ENCODE measurements at regions not wholly inside any gene's neighbourhood (a gene's known extent, or its start where the extent isn't known, plus 50 kb on each side); places are given as distances from the start of the nearest gene placed in this dataset.

- H3K4me3 ChIP-seq = no peak overlapping the region
- peaks cover 70% of the 10 kb centered on the region for H3K27me3 ChIP-seq
- H3K4me1 ChIP-seq (ENCODE audit: low read depth) = peaks cover 5% of the 10 kb centered on the region
- no peak overlapping the region for H3K27ac ChIP-seq
- DNase-seq (ENCODE audit: low read depth in 1 of 2, low spot score in 1 of 2) = peak in 1 of 2 donors; percentile 28
- no peak for TF ChIP-seq CTCF (IDR thresholded peaks at IDR 0.05; ENCODE audit: low read depth, low read length)
- H3K36me3 ChIP-seq = no peaks in the 10 kb centered on the region
- H3K9me3 ChIP-seq (ENCODE audit: low read depth) = no peaks in the 10 kb centered on the region
Observed at GRCh38 chr19:30671622-30672051, 299.5 kb downstream of the ZNF536 start.

GRCh38 chr19:30671367-30671619, 299.1 kb downstream of the ZNF536 start:
- H3K4me1 ChIP-seq (ENCODE audit: low read depth) = peaks cover 5% of the 10 kb centered on the region
- H3K4me3 ChIP-seq = no peak overlapping the region
- no peaks in the 10 kb centered on the region for H3K9me3 ChIP-seq (ENCODE audit: low read depth)
- H3K27ac ChIP-seq = no peak overlapping the region
- no peak for DNase-seq (ENCODE audit: low read depth in 1 of 2, low spot score in 1 of 2)
- peaks cover 68% of the 10 kb centered on the region for H3K27me3 ChIP-seq
- H3K36me3 ChIP-seq = no peaks in the 10 kb centered on the region
- TF ChIP-seq CTCF (IDR thresholded peaks at IDR 0.05; ENCODE audit: low read depth, low read length) = no peak

GRCh38 chr19:30670562-30671366, 298.6 kb downstream of the ZNF536 start:
- DNase-seq (ENCODE audit: low read depth in 1 of 2, low spot score in 1 of 2) = no peak
- Histone ChIP-seq H3K9me3 (ENCODE audit: low read depth) (no peaks in the 10 kb centered on the region), H3K4me3 (no peak overlapping the region), H3K4me1 (ENCODE audit: low read depth) (peaks cover 5% of the 10 kb centered on the region), H3K36me3 (no peaks in the 10 kb centered on the region), H3K27me3 (peaks cover 69% of the 10 kb centered on the region), H3K27ac (no peak overlapping the region)
- TF ChIP-seq CTCF (IDR thresholded peaks at IDR 0.05; ENCODE audit: low read depth, low read length) = no peak

GRCh38 chr19:30670011-30670329, 297.8 kb downstream of the ZNF536 start:
- Histone ChIP-seq H3K27me3 (peaks cover 62% of the 10 kb centered on the region), H3K27ac (no peak overlapping the region), H3K36me3 (no peaks in the 10 kb centered on the region), H3K9me3 (ENCODE audit: low read depth) (no peaks in the 10 kb centered on the region), H3K4me1 (ENCODE audit: low read depth) (peaks cover 5% of the 10 kb centered on the region), H3K4me3 (no peak overlapping the region)
- no peak for DNase-seq (ENCODE audit: low read depth in 1 of 2, low spot score in 1 of 2)
- TF ChIP-seq CTCF (IDR thresholded peaks at IDR 0.05; ENCODE audit: low read depth, low read length) = no peak

- TF ChIP-seq CTCF (IDR thresholded peaks at IDR 0.05; ENCODE audit: low read depth, low read length) = peak; percentile 88
- Histone ChIP-seq H3K27me3 (peaks cover 57% of the 10 kb centered on the region), H3K27ac (no peak overlapping the region), H3K36me3 (no peaks in the 10 kb centered on the region), H3K9me3 (ENCODE audit: low read depth) (no peaks in the 10 kb centered on the region), H3K4me1 (ENCODE audit: low read depth) (peaks cover 5% of the 10 kb centered on the region), H3K4me3 (no peak overlapping the region)
- DNase-seq (ENCODE audit: low read depth in 1 of 2, low spot score in 1 of 2) = peak; percentile 43 to 76
Observed at GRCh38 chr19:30669329-30670010, 297.3 kb downstream of the ZNF536 start.
